GM06990 (cell line): ENCODE measurements at regions not wholly inside any gene's neighbourhood (a gene's known extent, or its start where the extent isn't known, plus 50 kb on each side); places are given as distances from the start of the nearest gene placed in this dataset.

Experiments used
- DNase-seq: peaks from one replicate; pipeline ENCODE4 v3.0.0-alpha.2; 2011; ENCODE audit not compliant: insufficient read length; ENCODE audit errors: extremely low read depth
- H3K27me3 ChIP-seq: replicated peaks from 2 replicates; pipeline ENCODE4 v1.6.0; 2011; ENCODE audit warnings: low read length; ENCODE audit not compliant: control insufficient read depth, insufficient read depth
- H3K36me3 ChIP-seq: 2 replicates; pipeline ENCODE4 v1.5.1; 2011; ENCODE audit warnings: low read length; ENCODE audit not compliant: control insufficient read depth, insufficient read depth
- H3K4me3 ChIP-seq: replicated peaks from 2 replicates; pipeline ENCODE4 v1.5.1; 2011; ENCODE audit warnings: low read depth, mild to moderate bottlenecking, control low read depth, low read length
- CTCF ChIP-seq: IDR thresholded peaks from 2 replicates; pipeline ENCODE4 v1.5.1; 2011; ENCODE audit warnings: low read length, control low read depth, mild to moderate bottlenecking, inconsistent platforms; ENCODE audit not compliant: insufficient read depth, poor library complexity, severe bottlenecking

GRCh38 chr18:24538414-24539264 lies 78.2 kb downstream of the HRH4 start:
- no peaks in the 10 kb centered on the region for H3K36me3 ChIP-seq
- no peak for DNase-seq
- no peak for TF ChIP-seq CTCF
- no peaks in the 10 kb centered on the region for H3K27me3 ChIP-seq
- H3K4me3 ChIP-seq, result no peak overlapping the region

GRCh38 chr18:24539866-24540617 lies 79.6 kb downstream of the HRH4 start:
- no peak for DNase-seq
- no peak for TF ChIP-seq CTCF
- no peaks in the 10 kb centered on the region for H3K27me3 ChIP-seq
- H3K36me3 ChIP-seq, result no peaks in the 10 kb centered on the region
- no peak overlapping the region for H3K4me3 ChIP-seq

DNA sequence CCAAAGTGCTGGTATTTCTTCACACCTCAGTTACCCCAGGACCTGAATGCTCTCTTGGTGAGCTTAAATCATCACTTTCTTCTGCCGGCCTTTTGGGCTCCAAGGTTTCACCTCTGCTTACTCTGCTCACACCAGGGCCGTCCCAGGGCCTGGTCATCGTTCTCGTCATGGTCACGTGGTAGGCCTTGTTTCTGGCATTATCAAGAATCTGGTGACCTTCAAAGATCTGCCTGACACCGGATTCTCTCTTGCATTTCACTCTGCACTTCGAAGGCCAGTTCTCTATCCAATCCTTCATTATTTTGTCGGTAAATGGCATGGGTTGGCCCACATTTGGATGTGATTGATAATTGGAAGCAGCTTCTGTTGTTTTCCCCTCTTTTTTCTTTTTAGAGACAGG lies 80.5 kb downstream of the HRH4 start:
- no peaks in the 10 kb centered on the region for H3K36me3 ChIP-seq
- H3K4me3 ChIP-seq, result no peak overlapping the region
- DNase-seq, result no peak
- TF ChIP-seq CTCF, result no peak
- H3K27me3 ChIP-seq, result no peaks in the 10 kb centered on the region

- H3K27me3 ChIP-seq, result no peaks in the 10 kb centered on the region
- no peak for DNase-seq
- no peak overlapping the region for H3K4me3 ChIP-seq
- TF ChIP-seq CTCF, result no peak
- H3K36me3 ChIP-seq, result no peaks in the 10 kb centered on the region
Observed at GRCh38 chr18:24543086-24543794, 82.8 kb downstream of the HRH4 start.

DNA sequence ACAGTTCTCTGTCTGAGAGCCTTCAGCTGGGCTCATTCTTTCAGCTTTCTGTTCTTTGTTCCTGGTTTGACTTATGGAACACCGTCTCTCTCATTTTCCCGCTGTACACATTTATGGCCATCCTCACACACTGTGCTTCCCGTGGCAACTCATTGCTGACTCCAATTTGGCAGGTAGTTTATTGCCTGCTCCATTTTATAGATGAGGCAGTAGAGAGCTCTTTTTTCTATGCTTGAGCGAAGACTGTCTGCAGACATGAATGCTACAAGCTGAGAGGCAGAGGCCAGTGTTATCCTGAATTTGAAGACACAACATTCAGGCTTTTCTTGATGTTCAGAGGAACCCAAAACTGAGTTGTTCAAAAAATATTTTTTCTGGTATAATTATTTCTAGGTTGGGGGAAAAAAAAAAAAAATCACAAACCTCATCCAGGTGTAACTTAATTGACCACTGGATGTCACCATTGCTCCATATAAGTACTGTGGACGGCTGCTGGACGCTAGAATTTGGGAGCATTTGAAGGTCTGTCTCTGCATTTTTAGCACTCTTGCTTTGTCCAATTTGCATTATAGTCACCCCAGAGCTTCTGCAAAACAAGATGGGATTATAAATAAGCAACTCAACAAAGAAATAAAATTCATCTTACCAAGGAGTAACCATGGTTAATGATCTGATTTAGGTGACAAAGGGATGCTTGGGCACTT lies 83.5 kb downstream of the HRH4 start:
- TF ChIP-seq CTCF, result no peak
- Histone ChIP-seq H3K36me3 (no peaks in the 10 kb centered on the region), H3K27me3 (no peaks in the 10 kb centered on the region), H3K4me3 (no peak overlapping the region)
- DNase-seq, result no peak
